Pancreas (tissue), 10 donors: ENCODE measurements at regions not wholly inside any gene's neighbourhood (a gene's known extent, or its start where the extent isn't known, plus 50 kb on each side); places are given as distances from the start of the nearest gene placed in this dataset.

Experiments
- ATAC-seq, 4 donors: fragments of 200-7000 bp; cut with Tn5 transposase; one replicate each; pipeline versions ENCODE4 v1.8.0 to v1.9.1; 2020; ENCODE audit warnings: mild to moderate bottlenecking in 4 of 4, moderate library complexity in 4 of 4
- DNase-seq, 6 donors: peaks; one replicate each; pipeline ENCODE4 v3.0.0-alpha.2; 2020
- FAIRE-seq: peaks from 2 replicates; lab custom pipeline; 2012; peaks lifted over from hg19 to GRCh38; lab: Jason Lieb, UNC
- H3K27ac ChIP-seq, 4 donors: fragments of 200-600 bp; sonication (generic); 1 replicate in 3 of 4; 2 replicates in 1 of 4; pipeline versions ENCODE4 v1.5.0 to v1.8.0; 2020
- H3K27me3 ChIP-seq, 4 donors: fragments of 200-600 bp; one replicate each; pipeline ENCODE4 v1.8.0; 2021
- H3K36me3 ChIP-seq, 3 donors: fragments of 200-600 bp; sonication (generic) in 1 of 3; one replicate each; pipeline versions ENCODE4 v1.5.0 to v1.8.0; 2020 to 2021
- H3K4me1 ChIP-seq, 3 donors: fragments of 200-600 bp; one replicate each; pipeline ENCODE4 v1.8.0; 2021
- H3K4me3 ChIP-seq, 4 donors: fragments of 200-600 bp; sonication (generic) in 2 of 4; one replicate each; pipeline versions ENCODE4 v1.5.0 to v1.8.0; 2020 to 2021
- H3K9me3 ChIP-seq, 4 donors: fragments of 200-600 bp; one replicate each; pipeline ENCODE4 v1.8.0; 2021
- WGBS, 2 donors: extraction: QIAGEN DNeasy Blood & Tissue Kit; methylation state at CpG; one replicate each; pipeline ENCODE4 v1.1.7; 2013; 5-methylcytosine and 5-hydroxymethylcytosine counted together
- intact Hi-C, 3 donors: fragments of 100-400 bp; cut with DNase I; formaldehyde crosslinking; loops; one replicate each; pipeline versions ENCODE4 v1.11.1 to v1.14.2; 2022
- TF ChIP-seq, protein P1 (sequence below), 4 donors: fragments of 200-600 bp; sonication (generic) in 3 of 4; IDR thresholded peaks; one replicate each; pipeline versions ENCODE4 v1.5.0 to v1.8.0; 2021; ENCODE audit warnings: antibody characterized with exemption in 4 of 4
- donor health status: healthy with polysubstance abuse.
- donor health status: DM: no; HTN: no; CAD: no; lungs with moderate emphysema.
- donor health status: DM: no; HTN: no; CAD: no.
- donor health status: control.
- donor health status: control.
- donor health status: Bipolar disorder and iron deficiency.
- donor health status: DM: yes; HTN: yes; CAD: no.
- donor health status: DM: no; HTN: no; CAD: no.
- donor health status: DM: no; HTN: no; CAD: no.
- donor health status: DM: yes; HTN: yes; CAD: no.

DNA sequence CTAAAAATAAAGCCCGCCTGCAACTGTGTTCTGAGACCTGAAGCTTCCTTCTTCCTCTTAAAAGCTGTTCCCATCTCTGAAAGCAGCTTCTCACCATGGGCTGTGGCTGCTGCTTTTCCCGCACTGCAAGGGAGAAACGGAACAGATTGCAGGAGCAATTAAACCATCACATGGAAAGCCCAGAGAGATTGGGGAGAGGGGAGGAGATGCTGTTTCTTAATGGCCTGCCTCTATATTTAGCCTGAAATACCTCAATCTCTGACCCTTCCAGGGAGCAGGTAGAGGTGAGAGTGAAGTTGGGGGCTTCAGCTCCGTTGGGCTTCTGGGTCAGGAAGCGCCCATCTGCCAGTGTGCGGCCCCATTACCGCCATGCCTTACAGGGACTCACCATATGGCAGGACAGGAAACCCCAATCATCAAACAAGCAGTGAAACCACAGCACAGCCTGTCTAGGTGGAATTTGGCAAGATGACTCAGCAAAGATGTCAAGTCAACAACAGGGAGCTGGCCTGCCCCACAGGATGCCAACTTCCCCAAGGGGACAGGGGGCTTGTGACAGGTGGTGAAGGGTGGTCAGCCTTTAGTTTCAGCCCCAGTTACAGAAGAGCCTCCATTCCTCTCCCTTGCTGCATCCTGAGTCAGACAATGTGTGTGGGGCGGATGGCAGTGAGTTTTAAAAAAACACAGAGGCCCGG is 286.6 kb upstream of the CCL2 start:
- Histone ChIP-seq H3K27me3 (no peaks in the 10 kb centered on the region), H3K4me3 (no peak overlapping the region), H3K36me3 (no peaks in the 10 kb centered on the region), H3K9me3 (no peaks in the 10 kb centered on the region), H3K4me1 (no peaks in the 10 kb centered on the region), H3K27ac (no peak overlapping the region)
- 57 to 60% methylated on average over 9 of the region's 9 CpGs for WGBS, 2 donors
- DNase-seq (no peak), ATAC-seq (peak in 2 of 4 donors; percentile 26), FAIRE-seq (no peak)
- TF ChIP-seq, protein P1, sequence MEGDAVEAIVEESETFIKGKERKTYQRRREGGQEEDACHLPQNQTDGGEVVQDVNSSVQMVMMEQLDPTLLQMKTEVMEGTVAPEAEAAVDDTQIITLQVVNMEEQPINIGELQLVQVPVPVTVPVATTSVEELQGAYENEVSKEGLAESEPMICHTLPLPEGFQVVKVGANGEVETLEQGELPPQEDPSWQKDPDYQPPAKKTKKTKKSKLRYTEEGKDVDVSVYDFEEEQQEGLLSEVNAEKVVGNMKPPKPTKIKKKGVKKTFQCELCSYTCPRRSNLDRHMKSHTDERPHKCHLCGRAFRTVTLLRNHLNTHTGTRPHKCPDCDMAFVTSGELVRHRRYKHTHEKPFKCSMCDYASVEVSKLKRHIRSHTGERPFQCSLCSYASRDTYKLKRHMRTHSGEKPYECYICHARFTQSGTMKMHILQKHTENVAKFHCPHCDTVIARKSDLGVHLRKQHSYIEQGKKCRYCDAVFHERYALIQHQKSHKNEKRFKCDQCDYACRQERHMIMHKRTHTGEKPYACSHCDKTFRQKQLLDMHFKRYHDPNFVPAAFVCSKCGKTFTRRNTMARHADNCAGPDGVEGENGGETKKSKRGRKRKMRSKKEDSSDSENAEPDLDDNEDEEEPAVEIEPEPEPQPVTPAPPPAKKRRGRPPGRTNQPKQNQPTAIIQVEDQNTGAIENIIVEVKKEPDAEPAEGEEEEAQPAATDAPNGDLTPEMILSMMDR (IDR thresholded peaks at IDR 0.05): no peak
- intact Hi-C loops: no loop called here

- H3K27me3 ChIP-seq: no peaks in the 10 kb centered on the region
- H3K36me3 ChIP-seq: no peaks in the 10 kb centered on the region
- H3K9me3 ChIP-seq: no peaks in the 10 kb centered on the region
- no peak overlapping the region for H3K27ac ChIP-seq
- FAIRE-seq (no peak), ATAC-seq (peak in 2 of 4 donors; percentile 24 to 46), DNase-seq (no peak)
- WGBS, 2 donors: 68 to 70% methylated on average over 5 of the region's 5 CpGs
- no peak overlapping the region for H3K4me3 ChIP-seq
- TF ChIP-seq, protein P1 (IDR thresholded peaks at IDR 0.05): no peak
- intact Hi-C loops: no loop called here
- H3K4me1 ChIP-seq: no peaks in the 10 kb centered on the region
Measured at GRCh38 chr17:33970279-33970678, 284.8 kb upstream of the CCL2 start.

GRCh38 chr17:33972763-33973162 is 282.3 kb upstream of the CCL2 start:
- no peak for DNase-seq
- FAIRE-seq: no peak
- Histone ChIP-seq H3K27ac (no peak overlapping the region), H3K4me3 (no peak overlapping the region), H3K4me1 (no peaks in the 10 kb centered on the region), H3K9me3 (no peaks in the 10 kb centered on the region), H3K27me3 (no peaks in the 10 kb centered on the region), H3K36me3 (no peaks in the 10 kb centered on the region)
- TF ChIP-seq, protein P1 (IDR thresholded peaks at IDR 0.05): no peak
- 49 to 60% methylated on average over 3 of the region's 3 CpGs for WGBS, 2 donors
- no peak for ATAC-seq
- intact Hi-C loops: no loop called here

- no peak for FAIRE-seq
- H3K27me3 ChIP-seq: no peaks in the 10 kb centered on the region
- no peak for ATAC-seq
- intact Hi-C loops: no loop called here
- H3K36me3 ChIP-seq: no peaks in the 10 kb centered on the region
- no peaks in the 10 kb centered on the region for H3K9me3 ChIP-seq
- H3K4me1 ChIP-seq: no peaks in the 10 kb centered on the region
- H3K27ac ChIP-seq: no peak overlapping the region
- WGBS, 2 donors: 35 to 47% methylated on average over 5 of the region's 5 CpGs
- no peak for DNase-seq
- TF ChIP-seq, protein P1 (IDR thresholded peaks at IDR 0.05): no peak
- H3K4me3 ChIP-seq: no peak overlapping the region
Measured at GRCh38 chr17:33973491-33973890, 281.6 kb upstream of the CCL2 start.

- Histone ChIP-seq H3K4me1 (no peaks in the 10 kb centered on the region), H3K9me3 (no peaks in the 10 kb centered on the region), H3K4me3 (no peak overlapping the region), H3K27ac (no peak overlapping the region), H3K27me3 (no peaks in the 10 kb centered on the region), H3K36me3 (no peaks in the 10 kb centered on the region)
- DNase-seq (no peak), FAIRE-seq (no peak), ATAC-seq (no peak)
- TF ChIP-seq, protein P1 (IDR thresholded peaks at IDR 0.05): no peak
- intact Hi-C loops: no loop called here
- WGBS, 2 donors: 68 to 70% methylated on average over 3 of the region's 3 CpGs
Measured at GRCh38 chr17:33974276-33974675, 280.8 kb upstream of the CCL2 start.
